H9 (cell line): ENCODE measurements at regions not wholly inside any gene's neighbourhood (a gene's known extent, or its start where the extent isn't known, plus 50 kb on each side); places are given as distances from the start of the nearest gene placed in this dataset.

Experiments used
- DNase-seq: peaks from one replicate; pipeline ENCODE4 v3.0.0-alpha.2; 2017
- H2AFZ ChIP-seq: one replicate; pipeline ENCODE4 v1.6.1; 2013; ENCODE audit warnings: mild to moderate bottlenecking, low read length, control low read depth, moderate library complexity
- H2AK5ac ChIP-seq: 2 replicates; pipeline ENCODE4 v1.6.1; 2013; ENCODE audit warnings: low read length, control low read depth, mixed read lengths; ENCODE audit not compliant: insufficient read length
- H2BK120ac ChIP-seq: one replicate; pipeline ENCODE4 v1.6.1; 2013; ENCODE audit warnings: low read depth, mild to moderate bottlenecking, low read length, control low read depth, inconsistent platforms; ENCODE audit not compliant: poor library complexity, severe bottlenecking
- H2BK12ac ChIP-seq: 2 replicates; pipeline ENCODE4 v1.6.1; 2013; ENCODE audit warnings: low read length, control low read depth, mixed read lengths, low read depth; ENCODE audit not compliant: insufficient read length
- H2BK15ac ChIP-seq: 2 replicates; pipeline ENCODE4 v1.6.1; 2013; ENCODE audit warnings: low read depth, low read length, control low read depth
- H2BK20ac ChIP-seq: one replicate; pipeline ENCODE4 v1.6.1; 2013; ENCODE audit warnings: low read depth, mild to moderate bottlenecking, low read length, control low read depth, inconsistent platforms; ENCODE audit not compliant: poor library complexity, severe bottlenecking
- H2BK5ac ChIP-seq: 2 replicates; pipeline ENCODE4 v1.6.1; 2013; ENCODE audit warnings: low read length, control low read depth, mixed read lengths; ENCODE audit not compliant: insufficient read length
- H3K14ac ChIP-seq: 2 replicates; pipeline ENCODE4 v1.6.1; 2013; ENCODE audit warnings: low read length, control low read depth; ENCODE audit not compliant: insufficient read depth
- H3K18ac ChIP-seq: 2 replicates; pipeline ENCODE4 v1.6.1; 2013; ENCODE audit warnings: low read depth, mild to moderate bottlenecking, mixed read lengths, low read length, control low read depth; ENCODE audit not compliant: insufficient read length
- H3K23ac ChIP-seq: 2 replicates; pipeline ENCODE4 v1.6.1; 2013; ENCODE audit warnings: low read length, control low read depth, mixed read lengths, low read depth; ENCODE audit not compliant: insufficient read length
- H3K23me2 ChIP-seq: 2 replicates; pipeline ENCODE4 v1.6.1; 2013; ENCODE audit warnings: low read depth, mild to moderate bottlenecking, mixed read lengths, low read length, control low read depth; ENCODE audit not compliant: insufficient read length, poor library complexity, severe bottlenecking
- H3K27ac ChIP-seq: 2 replicates; pipeline ENCODE4 v1.5.1; 2013; ENCODE audit warnings: low read length, control low read depth, mixed read lengths, low read depth; ENCODE audit not compliant: insufficient read length
- H3K27me3 ChIP-seq: 2 replicates; pipeline ENCODE4 v1.6.1; 2013; ENCODE audit warnings: low read length, control low read depth, inconsistent platforms; ENCODE audit not compliant: insufficient read depth
- H3K4ac ChIP-seq: 2 replicates; pipeline ENCODE4 v1.6.1; 2013; ENCODE audit warnings: low read depth, mild to moderate bottlenecking, control low read depth, inconsistent platforms, low read length, moderate library complexity
- H3K4me1 ChIP-seq: 2 replicates; pipeline ENCODE4 v1.6.1; 2013; ENCODE audit warnings: low read length, control low read depth, inconsistent platforms; ENCODE audit not compliant: insufficient read depth
- H3K4me2 ChIP-seq: 2 replicates; pipeline ENCODE4 v1.6.1; 2013; ENCODE audit warnings: low read length, control low read depth, mixed read lengths; ENCODE audit not compliant: insufficient read length, insufficient read depth
- H3K56ac ChIP-seq: 2 replicates; pipeline ENCODE4 v1.6.1; 2013; ENCODE audit warnings: low read depth, mild to moderate bottlenecking, mixed read lengths, low read length, control low read depth; ENCODE audit not compliant: insufficient read length
- H3K79me1 ChIP-seq: 2 replicates; pipeline ENCODE4 v1.6.1; 2013; ENCODE audit warnings: low read depth, mild to moderate bottlenecking, moderate library complexity, low read length, control low read depth, inconsistent platforms; ENCODE audit not compliant: insufficient read depth, poor library complexity, severe bottlenecking
- H3K79me2 ChIP-seq: 2 replicates; pipeline ENCODE4 v1.6.1; 2013; ENCODE audit warnings: low read length, control low read depth, inconsistent platforms; ENCODE audit not compliant: insufficient read depth
- H3K9ac ChIP-seq: 2 replicates; pipeline ENCODE4 v1.6.1; 2013; ENCODE audit warnings: low read length, control low read depth, mixed read lengths; ENCODE audit not compliant: insufficient read length; ENCODE audit errors: extremely low read depth
- H3K9me3 ChIP-seq: one replicate; pipeline ENCODE4 v1.6.1; 2013; ENCODE audit warnings: low read depth, low read length, inconsistent platforms; ENCODE audit not compliant: control insufficient read depth
- H3T11ph ChIP-seq: one replicate; pipeline ENCODE4 v1.6.1; 2013; ENCODE audit warnings: mild to moderate bottlenecking, low read length, control low read depth, inconsistent platforms
- H4K20me1 ChIP-seq: one replicate; pipeline ENCODE4 v1.6.1; 2013; ENCODE audit not compliant: control insufficient read depth, insufficient read length, insufficient read depth
- H4K5ac ChIP-seq: 2 replicates; pipeline ENCODE4 v1.6.1; 2013; ENCODE audit warnings: low read depth, mild to moderate bottlenecking, mixed read lengths, low read length, control low read depth; ENCODE audit not compliant: insufficient read length
- H4K8ac ChIP-seq: replicated peaks from 2 replicates; pipeline ENCODE4 v1.6.1; 2013; ENCODE audit warnings: low read length, control low read depth, mixed read lengths, low read depth; ENCODE audit not compliant: insufficient read length
- H4K91ac ChIP-seq: 2 replicates; pipeline ENCODE4 v1.6.1; 2013; ENCODE audit warnings: low read depth, mild to moderate bottlenecking, moderate library complexity, mixed read lengths, low read length, control low read depth; ENCODE audit not compliant: insufficient read length
- H3K27ac Mint-ChIP-seq, 3 experiments: 2 replicates in 2 of 3; 3 replicates in 1 of 3; pipeline ENCODE4 v1.8.0; 2020 to 2021; ENCODE audit warnings: mixed read lengths in 3 of 3, mild to moderate bottlenecking in 1 of 3, moderate library complexity in 1 of 3
- H3K27me3 Mint-ChIP-seq: 2 replicates; pipeline ENCODE4 v1.8.0; 2021; ENCODE audit warnings: low read depth, mild to moderate bottlenecking, moderate library complexity, mixed read lengths
- H3K36me3 Mint-ChIP-seq, 3 experiments: 2 replicates in 2 of 3; 3 replicates in 1 of 3; pipeline ENCODE4 v1.8.0; 2020 to 2021; ENCODE audit warnings: low read depth in 3 of 3, mixed read lengths in 3 of 3; ENCODE audit not compliant: insufficient read depth in 1 of 3
- H3K4me1 Mint-ChIP-seq, 2 experiments: 2 replicates each; pipeline ENCODE4 v1.8.0; 2020; ENCODE audit warnings: mixed read lengths in 2 of 2
- H3K4me3 Mint-ChIP-seq, 2 experiments: 2 replicates in 1 of 2; 3 replicates in 1 of 2; pipeline ENCODE4 v1.8.0; 2020 to 2021; ENCODE audit warnings: mild to moderate bottlenecking in 2 of 2, mixed read lengths in 2 of 2, moderate library complexity in 1 of 2
- H3K9me3 Mint-ChIP-seq, 2 experiments: 2 replicates in 1 of 2; 3 replicates in 1 of 2; pipeline ENCODE4 v1.8.0; 2020; ENCODE audit warnings: mild to moderate bottlenecking in 2 of 2, mixed read lengths in 2 of 2, moderate library complexity in 1 of 2
- WGBS: extraction: QIAGEN DNeasy Blood & Tissue Kit; methylation state at CpG from one replicate; pipeline ENCODE4 v1.1.7; 2013; ENCODE audit warnings: missing lambda C conversion rate, low lambda C conversion rate, mixed read lengths; ENCODE audit not compliant: insufficient read length; ENCODE audit errors: extremely low coverage; 5-methylcytosine and 5-hydroxymethylcytosine counted together
- TF ChIP-seq, protein P1 (sequence below): fragments of 200-600 bp; sonication (generic); conservative IDR thresholded peaks from 3 replicates; pipeline ENCODE4 v1.8.0; 2021; ENCODE audit warnings: antibody characterized with exemption, mild to moderate bottlenecking

DNA sequence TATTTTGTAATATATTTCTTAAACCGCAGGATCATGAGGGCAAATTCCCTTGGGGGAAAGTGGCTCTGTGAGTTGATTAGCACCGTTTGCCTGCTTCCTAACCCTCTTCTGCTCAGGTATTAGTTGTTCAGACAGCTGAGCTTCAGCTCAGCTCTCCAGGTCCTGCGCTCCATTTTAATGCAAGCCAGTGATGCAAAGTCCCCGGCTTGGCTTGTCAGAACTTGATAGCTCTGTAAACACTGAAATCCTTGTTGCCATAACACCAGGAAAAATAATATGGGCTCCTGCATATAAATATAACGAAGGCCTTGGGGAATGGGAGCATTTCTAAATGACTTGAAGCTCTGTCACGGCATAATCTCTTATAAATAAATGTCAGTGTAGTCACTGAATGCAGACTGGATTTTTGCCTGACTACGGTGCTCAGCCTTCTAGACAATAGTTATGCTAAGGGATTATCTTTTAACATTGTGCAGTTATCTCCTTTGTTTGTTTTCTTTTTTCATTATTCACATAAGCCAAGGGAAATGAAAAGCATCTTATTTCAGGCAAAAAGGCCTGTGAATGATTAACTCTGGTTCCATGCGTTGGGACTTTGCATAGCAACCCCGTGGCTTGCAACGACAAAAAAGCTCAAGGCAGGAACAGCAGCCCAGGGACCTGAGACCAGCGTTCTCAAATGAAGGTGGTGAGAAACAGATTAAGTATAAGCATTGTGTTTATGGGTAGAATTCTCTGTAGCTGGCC is 253.2 kb downstream of the SPRY1 start:
- no peak overlapping the region for H2BK20ac ChIP-seq
- peak overlapping the region; percentile 53; the same call in 1 of the 2 replicates for H3K14ac ChIP-seq
- no CpG with 5 or more reads among the region's 11 CpGs for WGBS
- H3T11ph ChIP-seq, result no peak overlapping the region
- H3K36me3 Mint-ChIP-seq, result peaks cover 4 to 7% (median 7%) of the 10 kb centered on the region in 3 experiments; a peak in 6 of 7 replicates
- peak overlapping the region; percentile 40 to 83 (median 72); a peak in 6 of 7 replicates for H3K27ac Mint-ChIP-seq
- no peak overlapping the region for H4K8ac ChIP-seq
- H2BK15ac ChIP-seq, result no peak overlapping the region
- H3K23ac ChIP-seq, result no peak overlapping the region
- H3K18ac ChIP-seq, result no peak overlapping the region
- no peak overlapping the region for H2BK5ac ChIP-seq
- no peak overlapping the region for H2AFZ ChIP-seq
- H3K4me2 ChIP-seq, result no peak overlapping the region
- no peak overlapping the region for H3K56ac ChIP-seq
- no peak overlapping the region for H2AK5ac ChIP-seq
- no peaks in the 10 kb centered on the region for H4K20me1 ChIP-seq
- H3K4me1 ChIP-seq, result 0 out of 2 replicates have a peak, but pooled peaks cover 3% of the 10 kb centered on the region
- no peak overlapping the region for H4K91ac ChIP-seq
- no peaks in the 10 kb centered on the region for H3K27me3 ChIP-seq
- H3K79me2 ChIP-seq, result no peaks in the 10 kb centered on the region
- H3K4me3 Mint-ChIP-seq, result no peak overlapping the region
- H3K9me3 Mint-ChIP-seq, result peaks cover 4 to 6% of the 10 kb centered on the region in 2 experiments; a peak in 4 of 5 replicates
- H2BK12ac ChIP-seq, result no peak overlapping the region
- no peak overlapping the region; the same call in 1 of the 2 replicates for H3K4ac ChIP-seq
- H3K9me3 ChIP-seq, result no peaks in the 10 kb centered on the region
- H3K27ac ChIP-seq, result no peak overlapping the region
- H2BK120ac ChIP-seq, result no peak overlapping the region
- H3K27me3 Mint-ChIP-seq, result no peaks in the 10 kb centered on the region
- no peak overlapping the region for H4K5ac ChIP-seq
- H3K79me1 ChIP-seq, result no peaks in the 10 kb centered on the region
- H3K9ac ChIP-seq, result no peak overlapping the region
- H3K23me2 ChIP-seq, result no peaks in the 10 kb centered on the region
- peaks cover 15 to 18% of the 10 kb centered on the region in 2 experiments for H3K4me1 Mint-ChIP-seq
- TF ChIP-seq, protein P1, sequence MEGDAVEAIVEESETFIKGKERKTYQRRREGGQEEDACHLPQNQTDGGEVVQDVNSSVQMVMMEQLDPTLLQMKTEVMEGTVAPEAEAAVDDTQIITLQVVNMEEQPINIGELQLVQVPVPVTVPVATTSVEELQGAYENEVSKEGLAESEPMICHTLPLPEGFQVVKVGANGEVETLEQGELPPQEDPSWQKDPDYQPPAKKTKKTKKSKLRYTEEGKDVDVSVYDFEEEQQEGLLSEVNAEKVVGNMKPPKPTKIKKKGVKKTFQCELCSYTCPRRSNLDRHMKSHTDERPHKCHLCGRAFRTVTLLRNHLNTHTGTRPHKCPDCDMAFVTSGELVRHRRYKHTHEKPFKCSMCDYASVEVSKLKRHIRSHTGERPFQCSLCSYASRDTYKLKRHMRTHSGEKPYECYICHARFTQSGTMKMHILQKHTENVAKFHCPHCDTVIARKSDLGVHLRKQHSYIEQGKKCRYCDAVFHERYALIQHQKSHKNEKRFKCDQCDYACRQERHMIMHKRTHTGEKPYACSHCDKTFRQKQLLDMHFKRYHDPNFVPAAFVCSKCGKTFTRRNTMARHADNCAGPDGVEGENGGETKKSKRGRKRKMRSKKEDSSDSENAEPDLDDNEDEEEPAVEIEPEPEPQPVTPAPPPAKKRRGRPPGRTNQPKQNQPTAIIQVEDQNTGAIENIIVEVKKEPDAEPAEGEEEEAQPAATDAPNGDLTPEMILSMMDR, result no peak
- peak; percentile 46 for DNase-seq
